ENCODE measurements at regions not wholly inside any gene's neighbourhood (a gene's known extent, or its start where the extent isn't known, plus 50 kb on each side); places are given as distances from the start of the nearest gene placed in this dataset.

GRCh38 chr7:20963556-20964280, 177.0 kb upstream of the SP8 start:
- Mint-ChIP-seq H3K9me3 (no peaks in the 10 kb centered on the region), H3K27me3 (no peaks in the 10 kb centered on the region)

GRCh38 chr7:20964281-20964918, 177.7 kb upstream of the SP8 start:
- H3K4me3 Mint-ChIP-seq, result no peak overlapping the region

More at GRCh38 chr7:20963556-20964280, 177.0 kb upstream of the SP8 start:
- Mint-ChIP-seq H3K36me3 (ENCODE audit: low read depth) (no peaks in the 10 kb centered on the region), H3K27ac (no peak overlapping the region), H3K4me3 (no peak overlapping the region), H3K4me1 (ENCODE audit: low read depth) (no peaks in the 10 kb centered on the region)
- intact Hi-C loops (cut with micrococcal nuclease), result no loop called here

DNA sequence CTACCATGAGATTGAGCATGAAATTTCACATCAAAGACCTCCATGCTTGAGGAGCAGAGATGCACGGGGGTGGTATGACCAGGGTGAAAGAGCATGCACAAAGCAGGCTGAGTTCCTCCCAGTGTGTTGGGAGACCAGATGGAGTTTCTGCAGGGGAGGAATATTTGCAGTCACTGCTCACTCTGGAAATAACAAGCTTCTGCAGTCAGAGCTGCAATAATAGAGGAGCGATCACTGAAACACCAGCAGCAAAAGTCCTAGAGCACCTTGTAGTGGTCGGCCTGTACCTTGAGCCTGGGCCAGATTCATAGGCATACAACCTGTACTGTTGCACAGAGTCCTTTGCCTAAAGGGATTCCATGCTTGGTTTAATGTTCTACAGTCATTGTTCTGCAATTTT, 184.5 kb upstream of the SP8 start:
- no peaks in the 10 kb centered on the region for H3K9me3 Mint-ChIP-seq
- H3K4me3 Mint-ChIP-seq, result no peak overlapping the region
- H3K4me1 Mint-ChIP-seq (ENCODE audit: low read depth), result no peaks in the 10 kb centered on the region
- H3K36me3 Mint-ChIP-seq (ENCODE audit: low read depth), result no peaks in the 10 kb centered on the region
- intact Hi-C loops (cut with micrococcal nuclease), result no loop called here
- no peak overlapping the region for H3K27ac Mint-ChIP-seq
- H3K27me3 Mint-ChIP-seq, result no peaks in the 10 kb centered on the region

More at GRCh38 chr7:20964281-20964918, 177.7 kb upstream of the SP8 start:
- intact Hi-C loops (cut with micrococcal nuclease), result no loop called here
- Mint-ChIP-seq H3K27me3 (no peaks in the 10 kb centered on the region), H3K36me3 (ENCODE audit: low read depth) (no peaks in the 10 kb centered on the region), H3K9me3 (no peaks in the 10 kb centered on the region), H3K27ac (no peak overlapping the region), H3K4me1 (ENCODE audit: low read depth) (no peaks in the 10 kb centered on the region)

GRCh38 chr7:20980232-20980631, 193.5 kb upstream of the SP8 start:
- H3K9me3 Mint-ChIP-seq, result peaks cover 18% of the 10 kb centered on the region
- H3K27ac Mint-ChIP-seq, result no peak overlapping the region
- no peaks in the 10 kb centered on the region for H3K27me3 Mint-ChIP-seq
- no peaks in the 10 kb centered on the region for H3K4me1 Mint-ChIP-seq (ENCODE audit: low read depth)
- intact Hi-C loops (cut with micrococcal nuclease), result no loop called here
- H3K36me3 Mint-ChIP-seq (ENCODE audit: low read depth), result no peaks in the 10 kb centered on the region
- H3K4me3 Mint-ChIP-seq, result no peak overlapping the region

- Mint-ChIP-seq H3K4me1 (ENCODE audit: low read depth) (no peaks in the 10 kb centered on the region), H3K27me3 (no peaks in the 10 kb centered on the region), H3K27ac (no peak overlapping the region), H3K9me3 (peaks cover 18% of the 10 kb centered on the region), H3K36me3 (ENCODE audit: low read depth) (no peaks in the 10 kb centered on the region), H3K4me3 (no peak overlapping the region)
- intact Hi-C loops (cut with micrococcal nuclease), result no loop called here
These were observed 194.1 kb upstream of the SP8 start for GRCh38 chr7:20980668-20981264.

DNA sequence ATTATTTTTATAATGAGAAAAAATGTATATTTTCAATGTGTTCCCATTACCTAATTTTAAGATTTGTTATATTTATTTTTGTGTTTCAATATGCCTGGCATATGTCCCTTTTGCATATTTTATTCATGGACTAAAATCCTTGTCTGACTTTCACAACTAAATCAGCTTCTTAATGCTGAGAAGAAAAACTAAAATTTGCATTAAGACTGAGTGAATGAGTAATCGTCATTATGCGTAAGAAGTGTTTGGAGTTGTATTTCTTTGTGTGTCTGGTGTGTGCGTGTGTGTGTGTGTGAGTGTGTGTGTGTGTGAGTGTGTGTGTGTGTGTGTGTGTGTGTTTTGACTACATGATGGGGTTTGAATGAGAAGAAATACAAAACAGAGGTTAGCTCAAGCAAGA, 201.7 kb upstream of the SP8 start:
- Mint-ChIP-seq H3K27ac (no peak overlapping the region), H3K27me3 (no peaks in the 10 kb centered on the region), H3K36me3 (ENCODE audit: low read depth) (no peaks in the 10 kb centered on the region), H3K4me3 (no peak overlapping the region), H3K4me1 (ENCODE audit: low read depth) (no peaks in the 10 kb centered on the region), H3K9me3 (peaks cover 27% of the 10 kb centered on the region)
- intact Hi-C loops (cut with micrococcal nuclease), result no loop called here

- no peak overlapping the region for H3K27ac Mint-ChIP-seq
- H3K4me3 Mint-ChIP-seq, result no peak overlapping the region
- no peaks in the 10 kb centered on the region for H3K36me3 Mint-ChIP-seq (ENCODE audit: low read depth)
- peaks cover 29% of the 10 kb centered on the region for H3K9me3 Mint-ChIP-seq
- H3K27me3 Mint-ChIP-seq, result no peaks in the 10 kb centered on the region
- H3K4me1 Mint-ChIP-seq (ENCODE audit: low read depth), result no peaks in the 10 kb centered on the region
- intact Hi-C loops (cut with micrococcal nuclease), result no loop called here
These were observed 204.9 kb upstream of the SP8 start for GRCh38 chr7:20991544-20991943.

DNA sequence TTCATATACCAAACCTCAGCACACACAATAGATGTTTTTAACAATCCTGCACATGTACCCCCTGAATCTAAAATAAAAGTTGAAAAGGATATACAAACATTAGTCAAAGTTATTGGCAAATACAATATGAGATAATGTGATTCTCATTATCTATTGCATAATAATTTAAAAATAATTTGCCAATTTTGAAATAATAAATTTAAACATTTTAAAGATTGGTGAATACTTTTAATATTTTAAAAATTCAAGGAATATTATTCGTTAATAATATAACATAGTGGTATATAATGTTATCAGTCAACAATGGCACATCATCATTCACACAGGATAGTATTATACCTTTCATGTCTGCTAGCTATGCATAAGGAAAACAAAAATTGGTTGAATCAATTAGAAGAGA, 207.0 kb upstream of the SP8 start:
- no peak overlapping the region for H3K4me3 Mint-ChIP-seq
- H3K9me3 Mint-ChIP-seq, result peaks cover 32% of the 10 kb centered on the region
- no peaks in the 10 kb centered on the region for H3K36me3 Mint-ChIP-seq (ENCODE audit: low read depth)
- intact Hi-C loops (cut with micrococcal nuclease), result no loop called here
- no peak overlapping the region for H3K27ac Mint-ChIP-seq
- no peaks in the 10 kb centered on the region for H3K4me1 Mint-ChIP-seq (ENCODE audit: low read depth)
- no peaks in the 10 kb centered on the region for H3K27me3 Mint-ChIP-seq

GRCh38 chr7:20998309-20998708, 211.6 kb upstream of the SP8 start:
- intact Hi-C loops (cut with micrococcal nuclease), result no loop called here
- Mint-ChIP-seq H3K27ac (no peak overlapping the region), H3K9me3 (peaks cover 34% of the 10 kb centered on the region), H3K36me3 (ENCODE audit: low read depth) (no peaks in the 10 kb centered on the region), H3K4me3 (no peak overlapping the region), H3K4me1 (ENCODE audit: low read depth) (no peaks in the 10 kb centered on the region), H3K27me3 (no peaks in the 10 kb centered on the region)

- Mint-ChIP-seq H3K4me1 (ENCODE audit: low read depth) (no peaks in the 10 kb centered on the region), H3K36me3 (ENCODE audit: low read depth) (no peaks in the 10 kb centered on the region), H3K27me3 (no peaks in the 10 kb centered on the region), H3K9me3 (peaks cover 25% of the 10 kb centered on the region), H3K27ac (no peak overlapping the region), H3K4me3 (no peak overlapping the region)
- intact Hi-C loops (cut with micrococcal nuclease), result no loop called here
These were observed 224.5 kb upstream of the SP8 start for GRCh38 chr7:21011153-21011552.

DNA sequence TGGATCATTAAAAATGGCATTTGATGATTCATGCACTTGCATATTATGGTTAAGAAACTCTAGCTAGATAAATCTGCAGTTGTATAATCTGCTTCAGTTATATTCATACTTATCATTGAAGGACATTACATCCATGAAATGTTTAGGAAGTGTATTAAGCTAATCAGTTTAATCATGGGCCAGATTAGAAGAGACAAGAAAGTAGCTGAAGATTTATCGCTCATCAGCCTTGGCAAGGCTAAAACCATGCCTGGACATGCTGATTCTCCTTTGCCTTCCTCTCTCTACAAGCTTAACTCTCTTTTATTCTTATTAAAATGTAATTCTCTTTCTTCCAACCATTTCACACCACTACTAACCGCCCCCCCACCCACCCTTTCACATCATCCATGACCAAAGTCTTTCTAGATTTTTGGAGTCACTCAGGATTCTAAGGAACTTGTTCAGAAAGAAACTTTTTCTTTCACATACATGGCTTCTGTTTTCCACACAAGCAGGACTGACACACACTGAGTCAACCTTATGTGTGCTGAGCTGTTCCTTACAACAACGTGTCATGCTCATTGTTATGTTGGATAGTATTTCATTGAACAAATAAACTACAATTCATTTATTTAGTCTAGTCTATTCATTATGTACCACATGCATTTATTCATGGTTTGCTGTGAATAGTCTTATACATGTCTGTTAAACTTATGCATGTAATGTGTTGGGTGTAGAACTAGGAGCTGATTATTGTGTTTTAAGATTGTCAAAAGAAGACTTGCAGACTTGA, 227.3 kb upstream of the SP8 start:
- Mint-ChIP-seq H3K9me3 (peaks cover 10% of the 10 kb centered on the region), H3K27me3 (no peaks in the 10 kb centered on the region), H3K27ac (no peak overlapping the region), H3K36me3 (ENCODE audit: low read depth) (no peaks in the 10 kb centered on the region), H3K4me1 (ENCODE audit: low read depth) (no peaks in the 10 kb centered on the region), H3K4me3 (no peak overlapping the region)
- intact Hi-C loops (cut with micrococcal nuclease), result no loop called here

DNA sequence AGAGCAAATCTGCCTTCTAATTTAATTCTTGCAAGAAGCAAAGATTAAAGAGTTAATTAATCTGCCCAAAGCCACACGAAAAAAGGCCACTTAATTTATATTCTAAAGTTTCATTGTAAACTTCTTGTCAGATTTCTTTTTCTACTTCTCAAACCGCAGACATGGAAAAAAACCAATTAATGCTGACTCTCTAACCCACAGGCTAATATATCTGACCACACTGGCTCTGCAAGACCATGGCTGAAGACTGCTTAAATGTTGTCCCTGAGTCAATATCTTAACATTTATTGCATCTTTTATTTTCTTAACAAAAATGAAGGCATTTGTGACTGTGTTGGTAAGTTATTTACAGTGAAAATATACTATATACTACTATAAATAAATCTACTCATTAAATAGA, 234.0 kb upstream of the SP8 start:
- Mint-ChIP-seq H3K36me3 (ENCODE audit: low read depth) (no peaks in the 10 kb centered on the region), H3K4me1 (ENCODE audit: low read depth) (no peaks in the 10 kb centered on the region), H3K27me3 (no peaks in the 10 kb centered on the region), H3K27ac (no peak overlapping the region), H3K4me3 (no peak overlapping the region), H3K9me3 (peaks cover 4% of the 10 kb centered on the region)
- intact Hi-C loops (cut with micrococcal nuclease), result no loop called here

DNA sequence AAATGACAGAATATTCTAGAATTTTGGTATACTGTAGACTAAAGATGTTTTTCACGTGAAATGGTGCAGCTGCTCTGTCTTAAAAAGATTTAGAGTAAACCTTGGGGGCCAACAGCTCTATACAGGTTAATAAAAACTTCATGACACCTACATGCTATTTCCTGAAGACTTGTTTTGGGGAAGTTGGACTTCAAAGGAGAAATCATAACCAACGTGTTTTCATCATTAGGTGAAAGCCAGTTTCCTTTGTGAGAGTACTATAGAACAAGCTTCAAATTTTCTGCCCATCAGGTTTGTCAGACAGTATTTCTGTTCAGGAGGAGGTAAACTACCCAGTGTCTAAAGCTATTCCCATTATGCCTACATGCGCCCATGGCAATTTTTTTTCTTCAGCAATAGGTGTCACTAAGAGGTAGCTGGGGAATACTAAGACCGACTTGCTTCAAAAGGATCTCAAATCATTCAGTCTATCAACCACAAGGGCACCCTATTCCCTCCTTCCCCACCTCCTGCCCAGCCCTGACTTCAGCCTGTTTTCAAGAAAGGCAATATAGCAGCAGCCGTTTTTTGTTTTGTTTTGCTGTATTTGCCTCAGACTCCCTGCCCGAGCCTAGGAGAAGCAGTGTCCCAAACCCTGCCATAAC, 237.3 kb upstream of the SP8 start:
- Mint-ChIP-seq H3K9me3 (no peaks in the 10 kb centered on the region), H3K27me3 (no peaks in the 10 kb centered on the region), H3K4me1 (ENCODE audit: low read depth) (no peaks in the 10 kb centered on the region), H3K36me3 (ENCODE audit: low read depth) (no peaks in the 10 kb centered on the region), H3K4me3 (no peak overlapping the region), H3K27ac (no peak overlapping the region)
- intact Hi-C loops (cut with micrococcal nuclease), result no loop called here

GRCh38 chr7:21024485-21024867, 237.8 kb upstream of the SP8 start:
- Mint-ChIP-seq H3K9me3 (no peaks in the 10 kb centered on the region), H3K4me1 (ENCODE audit: low read depth) (no peaks in the 10 kb centered on the region), H3K36me3 (ENCODE audit: low read depth) (no peaks in the 10 kb centered on the region), H3K27me3 (no peaks in the 10 kb centered on the region), H3K27ac (no peak overlapping the region), H3K4me3 (no peak overlapping the region)
- intact Hi-C loops (cut with micrococcal nuclease), result no loop called here

Data from dendritic cell treated with granulocyte-macrophage colony-stimulating factor and Interleukin-4, amounts not matched to agents 40 ng/mL and 50 ng/mL, for 4 days (primary cell).